Epithelial cell of prostate (primary cell): ENCODE measurements at regions not wholly inside any gene's neighbourhood (a gene's known extent, or its start where the extent isn't known, plus 50 kb on each side); places are given as distances from the start of the nearest gene placed in this dataset.
"Not testable (repeated sequence)": the region's sequence is repeated elsewhere in the genome, so short reads cannot be mapped to it uniquely, and the experiment has no call there.

Source experiments
- DNase-seq: peaks from one replicate; pipeline ENCODE4 v3.0.0-alpha.2; 2011; ENCODE audit warnings: low read depth, low spot score
- H3K27ac ChIP-seq: fragments of 450-650 bp; 2 replicates; pipeline ENCODE4 v1.5.1; 2017; ENCODE audit warnings: mild to moderate bottlenecking

- no peak overlapping the region for H3K27ac ChIP-seq
- DNase-seq: no peak
Measured at GRCh38 chr16:13672196-13672595, 247.8 kb upstream of the ERCC4 start.

- DNase-seq: no peak
Measured at GRCh38 chr16:13680021-13680889, 239.7 kb upstream of the ERCC4 start.

GRCh38 chr16:13684819-13685563 is 235.0 kb upstream of the ERCC4 start:
- DNase-seq: no peak
- H3K27ac ChIP-seq: no peak overlapping the region

More at GRCh38 chr16:13680021-13680889, 239.7 kb upstream of the ERCC4 start:
- H3K27ac ChIP-seq: no peak overlapping the region

- no peak for DNase-seq
- H3K27ac ChIP-seq: no peak overlapping the region
Measured at GRCh38 chr16:13696017-13696416, 223.9 kb upstream of the ERCC4 start.

- no peak for DNase-seq
- H3K27ac ChIP-seq: no peak overlapping the region
Measured at GRCh38 chr16:13697013-13697412, 222.9 kb upstream of the ERCC4 start.

- DNase-seq: no peak
- no peak overlapping the region for H3K27ac ChIP-seq
Measured at GRCh38 chr16:13697568-13697967, 222.4 kb upstream of the ERCC4 start.

GRCh38 chr16:13702614-13703013 is 217.3 kb upstream of the ERCC4 start:
- no peak for DNase-seq
- no peak overlapping the region for H3K27ac ChIP-seq

- no peak for DNase-seq
- no peak overlapping the region for H3K27ac ChIP-seq
Measured at GRCh38 chr16:13708347-13709120, 211.4 kb upstream of the ERCC4 start.

GRCh38 chr16:13718748-13719147 is 201.2 kb upstream of the ERCC4 start:
- no peak overlapping the region for H3K27ac ChIP-seq
- no peak for DNase-seq

- H3K27ac ChIP-seq: no peak overlapping the region
- DNase-seq: no peak
Measured at GRCh38 chr16:13727943-13728342, 192.0 kb upstream of the ERCC4 start.

- H3K27ac ChIP-seq: no peak overlapping the region
- DNase-seq: no peak
Measured at GRCh38 chr16:13733561-13733960, 186.4 kb upstream of the ERCC4 start.

GRCh38 chr16:13739621-13740373 is 180.2 kb upstream of the ERCC4 start:
- H3K27ac ChIP-seq, DNase-seq: not testable (repeated sequence)

GRCh38 chr16:13742928-13743327 is 177.0 kb upstream of the ERCC4 start:
- no peak for DNase-seq
- no peak overlapping the region for H3K27ac ChIP-seq

GRCh38 chr16:13743571-13743970 is 176.4 kb upstream of the ERCC4 start:
- H3K27ac ChIP-seq: no peak overlapping the region
- DNase-seq: no peak

- H3K27ac ChIP-seq: no peak overlapping the region
Measured at GRCh38 chr16:13756411-13757140, 163.4 kb upstream of the ERCC4 start.

GRCh38 chr16:13766334-13766733 is 153.6 kb upstream of the ERCC4 start:
- H3K27ac ChIP-seq: no peak overlapping the region
- DNase-seq: no peak

More at GRCh38 chr16:13756411-13757140, 163.4 kb upstream of the ERCC4 start:
- DNase-seq: no peak

- DNase-seq: no peak
Measured at GRCh38 chr16:13767215-13767614, 152.7 kb upstream of the ERCC4 start.

GRCh38 chr16:13768471-13768870 is 151.5 kb upstream of the ERCC4 start:
- DNase-seq: no peak
- H3K27ac ChIP-seq: no peak overlapping the region

More at GRCh38 chr16:13767215-13767614, 152.7 kb upstream of the ERCC4 start:
- H3K27ac ChIP-seq: no peak overlapping the region

- H3K27ac ChIP-seq: no peak overlapping the region
- DNase-seq: no peak
Measured at GRCh38 chr16:13770436-13770835, 149.5 kb upstream of the ERCC4 start.
